ENCODE measurements at regions not wholly inside any gene's neighbourhood (a gene's known extent, or its start where the extent isn't known, plus 50 kb on each side); places are given as distances from the start of the nearest gene placed in this dataset.
A peak's percentile ranks its signal among the peaks of the same experiment; 100 is the strongest.

DNA sequence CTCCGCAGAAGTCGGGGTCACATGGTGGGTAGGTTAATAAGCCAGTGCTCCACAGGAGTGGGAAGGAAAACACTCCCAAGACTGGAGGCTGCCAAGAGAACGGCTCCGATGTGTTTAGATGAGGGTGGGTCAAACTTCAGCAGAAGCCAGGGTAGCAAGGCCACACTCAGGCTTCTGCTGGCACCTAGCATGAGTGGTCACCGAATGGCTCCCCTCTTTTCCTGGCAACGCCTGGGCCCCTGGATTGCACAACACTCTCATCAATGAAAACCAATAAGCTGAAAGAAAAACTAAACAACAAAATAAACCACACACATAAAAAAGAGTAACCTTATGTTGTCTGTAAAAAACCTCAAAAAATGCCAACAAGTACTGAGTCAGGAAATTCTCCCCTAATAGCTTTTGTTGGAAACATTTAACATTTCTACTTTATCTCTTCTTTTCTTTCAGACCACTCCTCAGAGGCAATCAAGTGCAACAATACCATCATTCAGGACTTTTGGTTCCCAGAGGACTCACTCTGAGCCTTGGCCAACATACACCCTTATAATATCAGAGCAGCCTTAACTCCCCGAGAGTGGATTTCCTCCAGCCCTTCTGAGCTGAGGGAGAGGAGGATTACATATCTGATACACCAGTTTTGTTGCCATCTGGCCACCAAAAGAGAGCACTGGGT lies 279.9 kb downstream of the ENC1 start:
- POLR2A ChIA-PET (ENCODE audit: unreplicated experiment): no interaction called here
- no peak overlapping the region for H3K4me2 ChIP-seq (ENCODE audit: low read length)

GRCh38 chr5:74357827-74358226 lies 282.7 kb downstream of the ENC1 start:
- CTCF ChIA-PET: no interaction called here
- BruUV-seq (replicated peaks): no TSS peak
- intact Hi-C loops (cut with micrococcal nuclease): no loop called here

More for the DNA sequence above, 279.9 kb downstream of the ENC1 start:
- BruUV-seq (replicated peaks): no TSS peak
- H3K36me3 ChIP-seq (ENCODE audit: low read depth, low read length): no peaks in the 10 kb centered on the region
- H3K9me3 ChIP-seq (ENCODE audit: low read length): no peaks in the 10 kb centered on the region
- no peak for ATAC-seq
- 0 out of 2 replicates have a peak, but pooled peaks cover 5% of the 10 kb centered on the region for H3K4me1 ChIP-seq (ENCODE audit: insufficient read depth, low read length)
- no peak overlapping the region for H3K9ac ChIP-seq (ENCODE audit: low read length)
- no peak overlapping the region for H2AFZ ChIP-seq (ENCODE audit: low read length)
- no peak overlapping the region for H3K27ac ChIP-seq (ENCODE audit: low read length)
- intact Hi-C loops (cut with micrococcal nuclease): no loop called here
- H3K27me3 ChIP-seq (ENCODE audit: low read length): no peaks in the 10 kb centered on the region
- no peak for DNase-seq
- H3F3A ChIP-seq (ENCODE audit: low read length, unreplicated experiment): no peaks in the 10 kb centered on the region
- no peak overlapping the region for H3K4me3 ChIP-seq (ENCODE audit: low read length)
- no peaks in the 10 kb centered on the region for H3K9me2 ChIP-seq (replicated peaks; ENCODE audit: low read length)
- H3K79me2 ChIP-seq (ENCODE audit: low read length): no peaks in the 10 kb centered on the region
- H4K20me1 ChIP-seq (ENCODE audit: low read length): no peaks in the 10 kb centered on the region
- CTCF ChIA-PET: no interaction called here
- no peak for TF ChIP-seq EZH2phosphoT487 (IDR thresholded peaks at IDR 0.05; ENCODE audit: borderline replicate concordance, low read length)

GRCh38 chr5:74356009-74356695 lies 284.4 kb downstream of the ENC1 start:
- ATAC-seq (no peak), DNase-seq (peak; percentile 4)
- no peaks in the 10 kb centered on the region for H3K79me2 ChIP-seq (ENCODE audit: low read length)
- TF ChIP-seq CTCF (conservative IDR thresholded peaks at IDR 0.05; ENCODE audit: low read depth, low read length) (no peak), EZH2 (IDR thresholded peaks at IDR 0.05; ENCODE audit: low read length, unreplicated experiment) (no peak), EZH2phosphoT487 (IDR thresholded peaks at IDR 0.05; ENCODE audit: borderline replicate concordance, low read length) (no peak)
- H3K9me2 ChIP-seq (replicated peaks; ENCODE audit: low read length): no peaks in the 10 kb centered on the region
- no peaks in the 10 kb centered on the region for H3K9me3 ChIP-seq (ENCODE audit: low read length)
- 0 out of 2 replicates have a peak, but pooled peaks cover 5% of the 10 kb centered on the region for H3K4me1 ChIP-seq (ENCODE audit: insufficient read depth, low read length)
- BruUV-seq (replicated peaks): no TSS peak
- no peaks in the 10 kb centered on the region for H3F3A ChIP-seq (ENCODE audit: low read length, unreplicated experiment)
- no peak overlapping the region for H3K4me3 ChIP-seq (ENCODE audit: low read length)
- intact Hi-C loops (cut with micrococcal nuclease): no loop called here
- H3K9ac ChIP-seq (ENCODE audit: low read length): no peak overlapping the region
- CTCF ChIA-PET: no interaction called here
- POLR2A ChIA-PET (ENCODE audit: unreplicated experiment): no interaction called here
- H3K4me2 ChIP-seq (ENCODE audit: low read length): no peak overlapping the region
- H4K20me1 ChIP-seq (ENCODE audit: low read length): no peaks in the 10 kb centered on the region
- H2AFZ ChIP-seq (ENCODE audit: low read length): no peak overlapping the region
- H3K27me3 ChIP-seq (ENCODE audit: low read length): no peaks in the 10 kb centered on the region
- no peak overlapping the region for H3K27ac ChIP-seq (ENCODE audit: low read length)
- no peaks in the 10 kb centered on the region for H3K36me3 ChIP-seq (ENCODE audit: low read depth, low read length)

More at GRCh38 chr5:74357827-74358226, 282.7 kb downstream of the ENC1 start:
- H3K9me2 ChIP-seq (replicated peaks; ENCODE audit: low read length): no peaks in the 10 kb centered on the region
- H3K4me3 ChIP-seq (ENCODE audit: low read length): no peak overlapping the region
- H3K4me1 ChIP-seq (ENCODE audit: insufficient read depth, low read length): 0 out of 2 replicates have a peak, but pooled peaks cover 5% of the 10 kb centered on the region
- no peak overlapping the region for H3K27ac ChIP-seq (ENCODE audit: low read length)
- H3K9ac ChIP-seq (ENCODE audit: low read length): no peak overlapping the region
- no peaks in the 10 kb centered on the region for H3F3A ChIP-seq (ENCODE audit: low read length, unreplicated experiment)
- no peaks in the 10 kb centered on the region for H3K9me3 ChIP-seq (ENCODE audit: low read length)
- POLR2A ChIA-PET (ENCODE audit: unreplicated experiment): no interaction called here
- H3K4me2 ChIP-seq (ENCODE audit: low read length): no peak overlapping the region
- DNase-seq: no peak
- TF ChIP-seq EZH2 (IDR thresholded peaks at IDR 0.05; ENCODE audit: low read length, unreplicated experiment): no peak
- H3K79me2 ChIP-seq (ENCODE audit: low read length): no peaks in the 10 kb centered on the region
- H4K20me1 ChIP-seq (ENCODE audit: low read length): no peaks in the 10 kb centered on the region
- no peaks in the 10 kb centered on the region for H3K36me3 ChIP-seq (ENCODE audit: low read depth, low read length)
- no peak overlapping the region for H2AFZ ChIP-seq (ENCODE audit: low read length)
- H3K27me3 ChIP-seq (ENCODE audit: low read length): no peaks in the 10 kb centered on the region
- ATAC-seq: no peak
